ENCODE measurements at regions not wholly inside any gene's neighbourhood (a gene's known extent, or its start where the extent isn't known, plus 50 kb on each side); places are given as distances from the start of the nearest gene placed in this dataset.

GRCh38 chr18:37667836-37668235 is 102.2 kb upstream of the CELF4 start:
- no peak for DNase-seq (ENCODE audit: low spot score in 2 of 2)
- no peaks in the 10 kb centered on the region for H3K9me3 ChIP-seq
- WGBS = 90% methylated on average over 1 of the region's 1 CpG
- no peak overlapping the region for H3K4me3 ChIP-seq
- H3K4me1 ChIP-seq = no peaks in the 10 kb centered on the region
- TF ChIP-seq POLR2A (IDR thresholded peaks at IDR 0.05) (no peak), EP300 (IDR thresholded peaks at IDR 0.05) (no peak), CTCF (IDR thresholded peaks at IDR 0.05) (no peak), POLR2AphosphoS5 (IDR thresholded peaks at IDR 0.05) (no peak)
- no peak overlapping the region for H3K27ac ChIP-seq
- no peaks in the 10 kb centered on the region for H3K36me3 ChIP-seq
- H3K27me3 ChIP-seq = no peaks in the 10 kb centered on the region

GRCh38 chr18:37666991-37667390 is 101.4 kb upstream of the CELF4 start:
- Histone ChIP-seq H3K4me3 (no peak overlapping the region), H3K36me3 (no peaks in the 10 kb centered on the region), H3K9me3 (no peaks in the 10 kb centered on the region), H3K27me3 (no peaks in the 10 kb centered on the region), H3K27ac (no peak overlapping the region), H3K4me1 (no peaks in the 10 kb centered on the region)
- 50% methylated on average over 1 of the region's 1 CpG for WGBS
- TF ChIP-seq POLR2AphosphoS5 (IDR thresholded peaks at IDR 0.05) = no peak
- DNase-seq (ENCODE audit: low spot score in 2 of 2) = no peak

GRCh38 chr18:37666451-37666850 is 100.9 kb upstream of the CELF4 start:
- no peak for TF ChIP-seq CTCF (IDR thresholded peaks at IDR 0.05)
- TF ChIP-seq EP300 (IDR thresholded peaks at IDR 0.05) = no peak
- no peak for TF ChIP-seq POLR2AphosphoS5 (IDR thresholded peaks at IDR 0.05)
- TF ChIP-seq POLR2A (IDR thresholded peaks at IDR 0.05) = no peak
- Histone ChIP-seq H3K4me3 (no peak overlapping the region), H3K36me3 (no peaks in the 10 kb centered on the region), H3K9me3 (no peaks in the 10 kb centered on the region), H3K27me3 (no peaks in the 10 kb centered on the region), H3K4me1 (no peaks in the 10 kb centered on the region), H3K27ac (no peak overlapping the region)
- 65% methylated on average over 2 of the region's 2 CpGs for WGBS
- DNase-seq (ENCODE audit: low spot score in 2 of 2) = no peak

- no peak for DNase-seq (ENCODE audit: low spot score in 2 of 2)
- no peaks in the 10 kb centered on the region for H3K9me3 ChIP-seq
- no peak overlapping the region for H3K4me3 ChIP-seq
- no peaks in the 10 kb centered on the region for H3K36me3 ChIP-seq
- 93% methylated on average over 2 of the region's 2 CpGs for whole genome bisulfite sequencing
- H3K27me3 ChIP-seq = no peaks in the 10 kb centered on the region
- TF ChIP-seq POLR2A (IDR thresholded peaks at IDR 0.05) (no peak), CTCF (IDR thresholded peaks at IDR 0.05) (no peak), POLR2AphosphoS5 (IDR thresholded peaks at IDR 0.05) (no peak), EP300 (IDR thresholded peaks at IDR 0.05) (no peak)
- no peak overlapping the region for H3K27ac ChIP-seq
- no peaks in the 10 kb centered on the region for H3K4me1 ChIP-seq
Observed at GRCh38 chr18:37665346-37665745, 99.7 kb upstream of the CELF4 start.

GRCh38 chr18:37663446-37663845 is 97.8 kb upstream of the CELF4 start:
- 84% methylated on average over 2 of the region's 2 CpGs for WGBS
- DNase-seq (ENCODE audit: low spot score in 2 of 2) = no peak

More at GRCh38 chr18:37663446-37663845, 97.8 kb upstream of the CELF4 start:
- Histone ChIP-seq H3K27ac (no peak overlapping the region), H3K4me1 (no peaks in the 10 kb centered on the region), H3K27me3 (no peaks in the 10 kb centered on the region), H3K4me3 (no peak overlapping the region), H3K36me3 (no peaks in the 10 kb centered on the region), H3K9me3 (no peaks in the 10 kb centered on the region)
- TF ChIP-seq EP300 (IDR thresholded peaks at IDR 0.05) = no peak
- TF ChIP-seq CTCF (IDR thresholded peaks at IDR 0.05) = no peak
- TF ChIP-seq POLR2A (IDR thresholded peaks at IDR 0.05) = no peak
- TF ChIP-seq POLR2AphosphoS5 (IDR thresholded peaks at IDR 0.05) = no peak
